GM23248 (cell line): ENCODE measurements at regions not wholly inside any gene's neighbourhood (a gene's known extent, or its start where the extent isn't known, plus 50 kb on each side); places are given as distances from the start of the nearest gene placed in this dataset.

Source experiments
- DNase-seq: peaks from one replicate; pipeline ENCODE4 v3.0.0-alpha.2; 2015
- H2AFZ ChIP-seq: fragments of 200-600 bp; sonication (generic); 2 replicates; pipeline ENCODE4 v1.6.1; 2016; ENCODE audit warnings: antibody characterized with exemption
- H3F3A ChIP-seq: fragments of 200-600 bp; sonication (generic); 2 replicates; pipeline ENCODE4 v1.6.1; 2016; ENCODE audit warnings: mild to moderate bottlenecking, antibody characterized with exemption, mixed run types; ENCODE audit not compliant: insufficient read depth
- H3K27ac ChIP-seq: fragments of 200-600 bp; sonication (generic); 2 replicates; pipeline ENCODE4 v1.5.1; 2016; ENCODE audit warnings: mild to moderate bottlenecking
- H3K27me3 ChIP-seq: fragments of 200-600 bp; sonication (generic); replicated peaks from 2 replicates; pipeline ENCODE4 v1.6.1; 2016; ENCODE audit warnings: mild to moderate bottlenecking; ENCODE audit not compliant: insufficient read depth
- H3K36me3 ChIP-seq: fragments of 200-600 bp; sonication (generic); 2 replicates; pipeline ENCODE4 v1.6.1; 2016; ENCODE audit warnings: low read depth, mild to moderate bottlenecking
- H3K4me1 ChIP-seq: fragments of 200-600 bp; sonication (generic); 2 replicates; pipeline ENCODE4 v1.6.1; 2016; ENCODE audit warnings: mild to moderate bottlenecking; ENCODE audit not compliant: insufficient read depth
- H3K4me2 ChIP-seq: fragments of 200-600 bp; sonication (generic); one replicate; pipeline ENCODE4 v1.6.1; 2016; ENCODE audit warnings: mild to moderate bottlenecking; ENCODE audit not compliant: unreplicated experiment
- H3K4me3 ChIP-seq: fragments of 200-600 bp; sonication (generic); 2 replicates; pipeline ENCODE4 v1.5.1; 2016; ENCODE audit warnings: mild to moderate bottlenecking
- H3K79me2 ChIP-seq: fragments of 200-600 bp; sonication (generic); 2 replicates; pipeline ENCODE4 v1.6.1; 2016; ENCODE audit warnings: mild to moderate bottlenecking; ENCODE audit not compliant: insufficient read depth
- H3K9ac ChIP-seq: fragments of 200-600 bp; sonication (generic); 2 replicates; pipeline ENCODE4 v1.6.1; 2016; ENCODE audit warnings: mild to moderate bottlenecking
- H3K9me2 ChIP-seq: fragments of 200-600 bp; sonication (generic); 2 replicates; pipeline ENCODE4 v1.6.1; 2016; ENCODE audit warnings: mixed run types, mild to moderate bottlenecking, moderate library complexity; ENCODE audit not compliant: insufficient read depth
- H3K9me3 ChIP-seq: fragments of 200-600 bp; sonication (generic); one replicate; pipeline ENCODE4 v1.6.1; 2017; ENCODE audit warnings: low read depth
- H4K20me1 ChIP-seq: fragments of 200-600 bp; sonication (generic); 2 replicates; pipeline ENCODE4 v1.6.0; 2016; ENCODE audit not compliant: insufficient read depth
- EZH2 ChIP-seq: fragments of 200-600 bp; sonication (generic); IDR thresholded peaks from 2 replicates; pipeline ENCODE4 v1.6.1; 2018; ENCODE audit warnings: antibody characterized with exemption, mild to moderate bottlenecking; ENCODE audit not compliant: insufficient read depth, poor library complexity, severe bottlenecking
- EZH2phosphoT487 ChIP-seq: fragments of 200-600 bp; sonication (generic); IDR thresholded peaks from 2 replicates; pipeline ENCODE4 v1.6.1; 2018; ENCODE audit warnings: antibody characterized with exemption, moderate library complexity, mild to moderate bottlenecking, low read depth; ENCODE audit not compliant: insufficient read depth
- WGBS, 2 experiments: methylation state at CpG; one replicate each; pipeline ENCODE4 v1.1.6; 2015 to 2017; ENCODE audit warnings: low lambda C conversion rate in 2 of 2, low coverage in 1 of 2; ENCODE audit errors: missing lambda C conversion rate in 2 of 2; 5-methylcytosine and 5-hydroxymethylcytosine counted together
- in situ Hi-C: fragments of 300-500 bp; cut with MboI; formaldehyde crosslinking; loops from 2 replicates; pipeline ENCODE4 v1.15.0; 2020

- Histone ChIP-seq H3K27ac (no peak overlapping the region), H3K4me2 (no peak overlapping the region), H3K4me3 (no peak overlapping the region), H3K36me3 (no peaks in the 10 kb centered on the region), H3K4me1 (no peaks in the 10 kb centered on the region; the same call in 1 of the 2 replicates), H3K27me3 (0 out of 2 replicates have a peak, but pooled peaks cover 3% of the 10 kb centered on the region), H3K9me3 (no peaks in the 10 kb centered on the region), H2AFZ (no peak overlapping the region), H4K20me1 (no peaks in the 10 kb centered on the region), H3K9ac (no peak overlapping the region), H3K9me2 (no peaks in the 10 kb centered on the region), H3F3A (no peaks in the 10 kb centered on the region), H3K79me2 (no peaks in the 10 kb centered on the region)
- in situ Hi-C loops: no loop called here
- 43 to 47% methylated on average over 3 of the region's 3 CpGs for WGBS, 2 experiments
- TF ChIP-seq EZH2 (no peak), EZH2phosphoT487 (no peak)
- DNase-seq: no peak
Observed at GRCh38 chr4:10736266-10736665, 51.7 kb upstream of the CLNK start.

- TF ChIP-seq EZH2: no peak
- TF ChIP-seq EZH2phosphoT487: no peak
Observed at GRCh38 chr4:10734697-10735096, 50.1 kb upstream of the CLNK start.

More at GRCh38 chr4:10734697-10735096, 50.1 kb upstream of the CLNK start:
- in situ Hi-C loops: no loop called here
- H4K20me1 ChIP-seq: no peaks in the 10 kb centered on the region
- no peak for DNase-seq
- no peak overlapping the region for H3K9ac ChIP-seq
- H3F3A ChIP-seq: no peaks in the 10 kb centered on the region
- no peak overlapping the region for H3K4me3 ChIP-seq
- H3K9me3 ChIP-seq: no peaks in the 10 kb centered on the region
- H3K79me2 ChIP-seq: no peaks in the 10 kb centered on the region
- H3K9me2 ChIP-seq: no peaks in the 10 kb centered on the region
- H3K27ac ChIP-seq: no peak overlapping the region
- H3K4me2 ChIP-seq: no peak overlapping the region
- no peak overlapping the region for H2AFZ ChIP-seq
- H3K4me1 ChIP-seq: no peaks in the 10 kb centered on the region
- 50 to 54% methylated on average over 5 of the region's 5 CpGs for WGBS, 2 experiments
- H3K36me3 ChIP-seq: no peaks in the 10 kb centered on the region
- H3K27me3 ChIP-seq: peaks cover 7% of the 10 kb centered on the region; the same call in 1 of the 2 replicates
